ENCODE measurements at regions not wholly inside any gene's neighbourhood (a gene's known extent, or its start where the extent isn't known, plus 50 kb on each side); places are given as distances from the start of the nearest gene placed in this dataset.

DNA sequence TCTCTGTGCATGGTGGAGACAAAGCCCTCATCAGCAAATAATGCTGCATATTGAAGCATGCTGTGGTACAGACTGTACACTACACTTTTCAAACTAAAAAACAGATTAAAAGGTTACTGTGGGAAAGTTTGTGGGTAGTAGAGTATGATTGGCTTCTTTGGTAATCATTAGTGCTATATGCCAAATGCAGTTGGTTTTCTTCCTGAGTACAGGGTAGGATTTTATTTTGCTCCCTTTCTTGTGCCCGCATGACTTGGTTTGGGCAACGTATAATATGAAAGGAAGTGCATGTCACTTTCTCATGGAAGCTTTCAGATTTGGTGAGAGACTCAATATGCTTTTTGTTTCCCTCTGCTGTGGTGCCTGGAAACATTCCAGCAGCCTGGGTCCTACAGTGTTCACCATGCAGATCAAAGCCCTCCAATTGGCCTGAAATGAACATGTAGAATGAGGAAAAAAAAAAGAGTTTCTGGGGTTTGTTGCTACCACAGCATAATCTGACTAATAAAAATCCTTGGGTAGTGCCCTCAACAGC, 270.7 kb upstream of the ADGRB3 start:
- intact Hi-C loops (cut with micrococcal nuclease; ENCODE audit: unreplicated experiment), result no loop called here
- Mint-ChIP-seq H3K9me3 (ENCODE audit: low read depth, unreplicated experiment) (peaks cover 22% of the 10 kb centered on the region), H3K4me1 (ENCODE audit: low read depth, unreplicated experiment) (no peaks in the 10 kb centered on the region), H3K27ac (ENCODE audit: unreplicated experiment) (no peak overlapping the region), H3K36me3 (ENCODE audit: insufficient read depth, unreplicated experiment) (no peaks in the 10 kb centered on the region), H3K4me3 (ENCODE audit: low read depth, unreplicated experiment) (no peak overlapping the region), H3K27me3 (ENCODE audit: unreplicated experiment) (no peaks in the 10 kb centered on the region)
- DNase-seq, result no peak
- CTCF ChIA-PET, result interaction anchor here (0.6 to 0.7 kb wide), 2 partner anchors 13 to 1055 kb away, joined by 3 read pairs; no protein-coding TSS in a partner anchor
- TF ChIP-seq, protein P1, sequence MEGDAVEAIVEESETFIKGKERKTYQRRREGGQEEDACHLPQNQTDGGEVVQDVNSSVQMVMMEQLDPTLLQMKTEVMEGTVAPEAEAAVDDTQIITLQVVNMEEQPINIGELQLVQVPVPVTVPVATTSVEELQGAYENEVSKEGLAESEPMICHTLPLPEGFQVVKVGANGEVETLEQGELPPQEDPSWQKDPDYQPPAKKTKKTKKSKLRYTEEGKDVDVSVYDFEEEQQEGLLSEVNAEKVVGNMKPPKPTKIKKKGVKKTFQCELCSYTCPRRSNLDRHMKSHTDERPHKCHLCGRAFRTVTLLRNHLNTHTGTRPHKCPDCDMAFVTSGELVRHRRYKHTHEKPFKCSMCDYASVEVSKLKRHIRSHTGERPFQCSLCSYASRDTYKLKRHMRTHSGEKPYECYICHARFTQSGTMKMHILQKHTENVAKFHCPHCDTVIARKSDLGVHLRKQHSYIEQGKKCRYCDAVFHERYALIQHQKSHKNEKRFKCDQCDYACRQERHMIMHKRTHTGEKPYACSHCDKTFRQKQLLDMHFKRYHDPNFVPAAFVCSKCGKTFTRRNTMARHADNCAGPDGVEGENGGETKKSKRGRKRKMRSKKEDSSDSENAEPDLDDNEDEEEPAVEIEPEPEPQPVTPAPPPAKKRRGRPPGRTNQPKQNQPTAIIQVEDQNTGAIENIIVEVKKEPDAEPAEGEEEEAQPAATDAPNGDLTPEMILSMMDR (IDR thresholded peaks at IDR 0.05; ENCODE audit: unreplicated experiment), result no peak
- BruUV-seq (replicated peaks), result no TSS peak

DNA sequence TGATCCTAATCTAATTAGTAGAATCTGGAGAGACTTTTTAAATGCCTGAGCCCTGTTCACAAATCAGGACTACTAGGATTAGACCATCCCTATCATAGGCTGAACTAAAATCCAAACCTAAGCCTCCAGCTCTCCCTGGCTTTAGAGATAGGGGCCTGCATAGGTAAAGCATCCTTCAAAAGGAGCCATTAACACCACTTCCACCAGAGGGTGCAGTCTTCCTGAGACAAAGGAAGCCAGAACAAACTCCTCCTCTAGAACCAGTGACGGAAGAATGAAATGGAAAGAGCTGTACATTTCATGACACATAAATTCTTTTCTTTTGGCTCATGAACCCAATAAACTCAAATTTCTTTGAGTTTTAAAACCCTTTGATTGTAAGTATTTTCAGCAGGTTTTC, 291.2 kb upstream of the ADGRB3 start:
- H3K9me3 Mint-ChIP-seq (ENCODE audit: low read depth, unreplicated experiment), result peaks cover 7% of the 10 kb centered on the region
- TF ChIP-seq, protein P1 (IDR thresholded peaks at IDR 0.05; ENCODE audit: unreplicated experiment), result no peak
- DNase-seq, result peak; percentile 3
- intact Hi-C loops (cut with micrococcal nuclease; ENCODE audit: unreplicated experiment), result no loop called here
- no peaks in the 10 kb centered on the region for H3K4me1 Mint-ChIP-seq (ENCODE audit: low read depth, unreplicated experiment)
- no peak overlapping the region for H3K4me3 Mint-ChIP-seq (ENCODE audit: low read depth, unreplicated experiment)
- H3K36me3 Mint-ChIP-seq (ENCODE audit: insufficient read depth, unreplicated experiment), result no peaks in the 10 kb centered on the region
- no peak overlapping the region for H3K27ac Mint-ChIP-seq (ENCODE audit: unreplicated experiment)
- no TSS peak for BruUV-seq (replicated peaks)
- no peaks in the 10 kb centered on the region for H3K27me3 Mint-ChIP-seq (ENCODE audit: unreplicated experiment)
- CTCF ChIA-PET, result no interaction called here

DNA sequence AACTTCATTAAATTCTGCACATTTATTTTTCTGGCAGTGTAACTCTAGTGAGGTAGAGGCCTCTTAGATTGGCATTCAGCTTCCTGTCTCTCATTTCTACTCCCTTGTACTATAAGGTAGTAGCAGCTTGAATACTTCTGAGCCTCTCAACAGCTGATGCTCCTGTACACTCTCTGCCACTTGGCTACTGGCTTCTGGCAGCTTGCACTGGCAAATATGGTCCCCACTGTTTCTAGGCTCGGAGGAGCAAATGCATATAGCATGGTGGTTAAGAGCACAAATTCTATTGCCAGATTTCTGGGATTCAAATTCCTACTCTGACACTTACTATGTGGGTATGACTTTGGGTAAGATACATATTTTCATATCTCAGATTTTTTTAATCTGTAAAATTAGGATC, 292.8 kb upstream of the ADGRB3 start:
- H3K27ac Mint-ChIP-seq (ENCODE audit: unreplicated experiment), result no peak overlapping the region
- H3K9me3 Mint-ChIP-seq (ENCODE audit: low read depth, unreplicated experiment), result peaks cover 7% of the 10 kb centered on the region
- TF ChIP-seq, protein P1 (IDR thresholded peaks at IDR 0.05; ENCODE audit: unreplicated experiment), result no peak
- no peaks in the 10 kb centered on the region for H3K4me1 Mint-ChIP-seq (ENCODE audit: low read depth, unreplicated experiment)
- no TSS peak for BruUV-seq (replicated peaks)
- DNase-seq, result no peak
- no peaks in the 10 kb centered on the region for H3K36me3 Mint-ChIP-seq (ENCODE audit: insufficient read depth, unreplicated experiment)
- intact Hi-C loops (cut with micrococcal nuclease; ENCODE audit: unreplicated experiment), result no loop called here
- no peaks in the 10 kb centered on the region for H3K27me3 Mint-ChIP-seq (ENCODE audit: unreplicated experiment)
- CTCF ChIA-PET, result no interaction called here
- no peak overlapping the region for H3K4me3 Mint-ChIP-seq (ENCODE audit: low read depth, unreplicated experiment)

DNA sequence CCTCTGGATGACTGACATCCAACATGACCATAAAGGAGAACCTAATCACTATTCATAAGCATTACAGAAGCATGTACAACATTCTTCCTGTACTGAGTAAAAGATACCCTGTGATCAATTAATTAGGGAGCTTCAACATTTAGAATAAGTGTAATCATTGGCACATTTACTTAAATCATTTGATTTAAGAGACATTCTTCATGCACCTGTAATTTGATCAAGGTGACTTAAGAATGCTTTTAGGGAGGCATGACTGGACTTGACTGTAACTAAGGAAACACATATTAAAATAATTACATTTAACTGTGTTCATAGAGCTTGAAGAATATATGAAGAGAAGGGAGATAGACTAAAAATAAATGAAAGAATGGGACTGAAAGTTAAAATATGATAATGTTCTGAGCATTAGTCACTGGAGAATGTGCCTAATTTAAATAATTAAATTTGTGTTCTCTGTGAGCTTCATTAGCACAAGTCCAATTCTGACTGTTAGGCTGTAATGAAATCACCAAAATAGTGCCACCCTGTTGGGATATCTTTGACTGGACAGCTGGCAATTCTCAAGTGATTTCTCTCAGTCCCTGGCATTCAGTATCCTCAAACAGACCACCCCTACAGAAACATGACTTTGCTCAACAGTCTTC, 295.5 kb upstream of the ADGRB3 start:
- TF ChIP-seq, protein P1 (IDR thresholded peaks at IDR 0.05; ENCODE audit: unreplicated experiment), result no peak
- Mint-ChIP-seq H3K36me3 (ENCODE audit: insufficient read depth, unreplicated experiment) (no peaks in the 10 kb centered on the region), H3K4me1 (ENCODE audit: low read depth, unreplicated experiment) (no peaks in the 10 kb centered on the region), H3K27me3 (ENCODE audit: unreplicated experiment) (no peaks in the 10 kb centered on the region), H3K9me3 (ENCODE audit: low read depth, unreplicated experiment) (peaks cover 5% of the 10 kb centered on the region), H3K4me3 (ENCODE audit: low read depth, unreplicated experiment) (no peak overlapping the region), H3K27ac (ENCODE audit: unreplicated experiment) (no peak overlapping the region)
- CTCF ChIA-PET, result no interaction called here
- no TSS peak for BruUV-seq (replicated peaks)
- DNase-seq, result no peak
- intact Hi-C loops (cut with micrococcal nuclease; ENCODE audit: unreplicated experiment), result no loop called here

Measured in Calu3 (cell line).